ENCODE measurements at regions not wholly inside any gene's neighbourhood (a gene's known extent, or its start where the extent isn't known, plus 50 kb on each side); places are given as distances from the start of the nearest gene placed in this dataset.

- no peaks in the 10 kb centered on the region for H4K20me1 ChIP-seq (replicated peaks in 1 of 2; ENCODE audit: control insufficient read depth in 1 of 2, insufficient read depth in 2 of 2, low read length in 2 of 2)
- H3K4me1 ChIP-seq (replicated peaks in 1 of 4; ENCODE audit: control insufficient read depth in 3 of 4, insufficient read depth in 4 of 4, low read length in 3 of 4), result peaks cover 0 to 6% (median under 1%) of the 10 kb centered on the region in 4 experiments; a peak in 2 of 7 replicates
- H2AK5ac ChIP-seq (ENCODE audit: low read depth, low read length), result no peak overlapping the region
- no peak overlapping the region for H4K91ac ChIP-seq (replicated peaks; ENCODE audit: insufficient read length, low read length)
- ChIA-PET CTCF (ENCODE audit: partially characterized antibody) (interaction anchor here (0.7 to 3.9 kb wide), 12 partner anchors 12 to 289 kb away, joined by 3 to 13 read pairs (median 4); no protein-coding TSS in a partner anchor), POLR2A (ENCODE audit: partially characterized antibody) (interaction anchor here (0.6 to 1.6 kb wide), 2 partner anchors 16 to 20 kb away, joined by 3 to 4 read pairs; no protein-coding TSS in a partner anchor)
- peaks cover 0 to 16% (median 8%) of the 10 kb centered on the region in 4 experiments; a peak in 5 of 7 replicates for H3K27me3 ChIP-seq (replicated peaks in 1 of 4; ENCODE audit: control insufficient read depth in 3 of 4, extremely low read depth in 1 of 4, insufficient read depth in 3 of 4, low read length in 3 of 4)
- no peak overlapping the region for H2BK5ac ChIP-seq (ENCODE audit: low read depth, low read length)
- H3K4ac ChIP-seq (replicated peaks; ENCODE audit: insufficient read length, low read depth, low read length), result no peak overlapping the region
- no peaks in the 10 kb centered on the region for H3K79me2 ChIP-seq (ENCODE audit: control insufficient read depth in 1 of 2, insufficient read depth in 2 of 2, low read length in 2 of 2)
- FAIRE-seq (no peak), DNase-seq (ENCODE audit: low read depth in 1 of 2, low spot score in 2 of 2) (peak in 1 of 2 experiments; percentile 39)
- no peak overlapping the region for H3K56ac ChIP-seq (replicated peaks; ENCODE audit: insufficient read length, low read depth, low read length)
- no peak overlapping the region for H2BK120ac ChIP-seq (replicated peaks; ENCODE audit: low read depth, low read length)
- H3K23me2 ChIP-seq (ENCODE audit: low read depth, low read length), result no peaks in the 10 kb centered on the region; the same call in 1 of the 2 replicates
- H2BK12ac ChIP-seq (ENCODE audit: low read depth, low read length), result 0 out of 2 replicates have a peak overlapping the region, but pooled peaks have one; percentile 14
- H3K27ac ChIP-seq (ENCODE audit: low read depth, low read length), result no peak overlapping the region
- no peak overlapping the region for H3K23ac ChIP-seq (ENCODE audit: insufficient read length)
- peaks cover 0 to 3% of the 10 kb centered on the region in 2 experiments; a peak in 1 of 4 replicates for H3K9me3 ChIP-seq (ENCODE audit: insufficient read depth in 2 of 2, low read depth in 1 of 2, low read length in 1 of 2)
- TF ChIP-seq POLR2AphosphoS5 (IDR thresholded peaks at IDR 0.05; ENCODE audit: low read depth, low read length) (no peak), NRF1 (IDR thresholded peaks at IDR 0.05; ENCODE audit: low read depth, low read length) (no peak)
- no peak overlapping the region for H3K9ac ChIP-seq (replicated peaks in 1 of 4; ENCODE audit: extremely low read depth in 1 of 4, low read depth in 3 of 4, low read length in 3 of 4)
- H3K18ac ChIP-seq (ENCODE audit: extremely low read depth, low read length), result peak overlapping the region; percentile 60; the same call in 1 of the 2 replicates
- H2BK15ac ChIP-seq (ENCODE audit: low read length), result no peak overlapping the region
- H3K4me2 ChIP-seq (ENCODE audit: insufficient read depth in 1 of 2, low read depth in 2 of 2, low read length in 2 of 2), result peak overlapping the region; percentile 71 to 78; a peak in 3 of 4 replicates
- 90% methylated on average over 37 of the region's 44 CpGs; no CpG with 5 or more reads in 1 of the 2 experiments for WGBS, 2 experiments (ENCODE audit: extremely low coverage in 1 of 2, insufficient coverage in 1 of 2, insufficient read length in 1 of 2, insufficient replicate concordance in 2 of 2, low coverage in 1 of 2, low lambda C conversion rate in 2 of 2, missing lambda C conversion rate in 1 of 2)
- peak overlapping the region; percentile 47 to 61 (median 50); a peak in 6 of 8 replicates for H3K4me3 ChIP-seq (ENCODE audit: extremely low read depth in 1 of 4, insufficient read depth in 2 of 4, low read depth in 3 of 4, low read length in 4 of 4)
- H4K5ac ChIP-seq (ENCODE audit: insufficient read length, low read depth, low read length), result no peak overlapping the region
- H2AFZ ChIP-seq (ENCODE audit: low read length), result 0 out of 2 replicates have a peak overlapping the region, but pooled peaks have one; percentile 78
- no peak overlapping the region for H2BK20ac ChIP-seq (ENCODE audit: low read length)
- H3K14ac ChIP-seq (ENCODE audit: insufficient read length), result no peak overlapping the region
- H4K8ac ChIP-seq (ENCODE audit: extremely low read depth, insufficient read depth, low read length), result peak overlapping the region; percentile 71; the same call in 1 of the 2 replicates
- no peaks in the 10 kb centered on the region for H3K36me3 ChIP-seq (ENCODE audit: control insufficient read depth in 2 of 4, insufficient read depth in 4 of 4, low read length in 3 of 4)
- H3K79me1 ChIP-seq (ENCODE audit: low read depth, low read length), result no peaks in the 10 kb centered on the region
Observed at GRCh38 chr6:169962604-169963469, 211.4 kb downstream of the ERMARD start.

Measured in H1 (cell line).